NCI-H2227 (cell line): ENCODE measurements at regions not wholly inside any gene's neighbourhood (a gene's known extent, or its start where the extent isn't known, plus 50 kb on each side); places are given as distances from the start of the nearest gene placed in this dataset.
"Not testable (repeated sequence)": the region's sequence is repeated elsewhere in the genome, so short reads cannot be mapped to it uniquely, and the experiment has no call there.

Source experiments
- DNase-seq: peaks from one replicate; lab custom pipeline; 2025; ENCODE audit not compliant: unreplicated experiment; lab: John Stamatoyannopoulos, UW

- no peak for DNase-seq
These were observed 139.9 kb upstream of the USP9X start for GRCh38 chrX:40945361-40945713.

GRCh38 chrX:40947276-40947675 is 138.0 kb upstream of the USP9X start:
- DNase-seq: no peak

- DNase-seq: no peak
These were observed 136.2 kb upstream of the USP9X start for GRCh38 chrX:40949071-40949470.

GRCh38 chrX:40950546-40950945 is 134.7 kb upstream of the USP9X start:
- DNase-seq: no peak

GRCh38 chrX:40951407-40951806 is 133.8 kb upstream of the USP9X start:
- DNase-seq: not testable (repeated sequence)

GRCh38 chrX:40952855-40953254 is 132.4 kb upstream of the USP9X start:
- no peak for DNase-seq

- no peak for DNase-seq
These were observed 131.9 kb upstream of the USP9X start for GRCh38 chrX:40953369-40953768.

- DNase-seq: no peak
These were observed 125.2 kb upstream of the USP9X start for GRCh38 chrX:40960041-40960440.

GRCh38 chrX:40962793-40963407 is 122.3 kb upstream of the USP9X start:
- no peak for DNase-seq

GRCh38 chrX:40964008-40964407 is 121.2 kb upstream of the USP9X start:
- DNase-seq: no peak

- DNase-seq: no peak
These were observed 120.3 kb upstream of the USP9X start for GRCh38 chrX:40964633-40965586.

- DNase-seq: no peak
These were observed 118.9 kb upstream of the USP9X start for GRCh38 chrX:40966213-40966820.

GRCh38 chrX:40968180-40968579 is 117.1 kb upstream of the USP9X start:
- no peak for DNase-seq

- no peak for DNase-seq
These were observed 113.5 kb upstream of the USP9X start for GRCh38 chrX:40971736-40972135.

- no peak for DNase-seq
These were observed 111.6 kb upstream of the USP9X start for GRCh38 chrX:40973619-40974018.

GRCh38 chrX:40975951-40976350 is 109.3 kb upstream of the USP9X start:
- DNase-seq: no peak

GRCh38 chrX:40976981-40977380 is 108.3 kb upstream of the USP9X start:
- no peak for DNase-seq

- no peak for DNase-seq
These were observed 100.3 kb upstream of the USP9X start for GRCh38 chrX:40984962-40985361.

GRCh38 chrX:40987413-40987812 is 97.8 kb upstream of the USP9X start:
- DNase-seq: no peak

- no peak for DNase-seq
These were observed 97.1 kb upstream of the USP9X start for GRCh38 chrX:40988100-40988499.

GRCh38 chrX:40993395-40993794 is 91.8 kb upstream of the USP9X start:
- not testable (repeated sequence) for DNase-seq
